A673 (cell line): ENCODE measurements at regions not wholly inside any gene's neighbourhood (a gene's known extent, or its start where the extent isn't known, plus 50 kb on each side); places are given as distances from the start of the nearest gene placed in this dataset.

Source experiments
- BruUV-seq: library from RNA; stranded (reverse); fragments of 400-500 nt; replicated peaks from 2 replicates; lab custom pipeline; 2021; lab: Mats Ljungman, UMichigan
- CTCF ChIA-PET: fragments of 300-600 bp; sonication (Branson Sonifier 250); formaldehyde crosslinking; loops from one replicate; lab custom pipeline; 2022; ENCODE audit warnings: antibody characterized with exemption; lab: Charles Lee
- POLR2A ChIA-PET: fragments of 300-600 bp; sonication (Branson Sonifier 250); formaldehyde crosslinking; loops from one replicate; lab custom pipeline; 2022; ENCODE audit warnings: antibody characterized with exemption; ENCODE audit not compliant: low non-redundant PET; lab: Charles Lee
- DNase-seq: peaks from one replicate; pipeline ENCODE4 v3.0.0-alpha.2; 2015; ENCODE audit warnings: low spot score
- H3K27ac ChIP-seq: fragments of 200-600 bp; sonication (generic); 2 replicates; pipeline ENCODE4 v1.5.1; 2016; ENCODE audit warnings: mixed run types, low read depth, mild to moderate bottlenecking, mixed read lengths, antibody characterized with exemption, low read length; ENCODE audit not compliant: poor library complexity, severe bottlenecking
- H3K27me3 ChIP-seq: fragments of 200-600 bp; sonication (generic); replicated peaks from 2 replicates; pipeline ENCODE4 v1.6.1; 2017; ENCODE audit warnings: mixed run types, low read depth, mild to moderate bottlenecking, mixed read lengths, antibody characterized with exemption, low read length; ENCODE audit not compliant: insufficient read depth, poor library complexity
- H3K36me3 ChIP-seq: fragments of 200-600 bp; sonication (generic); 2 replicates; pipeline ENCODE4 v1.6.1; 2016; ENCODE audit warnings: mixed run types, mild to moderate bottlenecking, mixed read lengths, antibody characterized with exemption, low read length; ENCODE audit not compliant: insufficient read depth, poor library complexity, severe bottlenecking
- H3K4me1 ChIP-seq: fragments of 200-600 bp; sonication (generic); 2 replicates; pipeline ENCODE4 v1.6.1; 2017; ENCODE audit warnings: mixed run types, mild to moderate bottlenecking, mixed read lengths, antibody characterized with exemption, low read length; ENCODE audit not compliant: insufficient read depth, poor library complexity, severe bottlenecking
- H3K4me3 ChIP-seq: fragments of 200-600 bp; sonication (generic); 2 replicates; pipeline ENCODE4 v1.5.1; 2016; ENCODE audit warnings: low read depth, mixed run types, mild to moderate bottlenecking, mixed read lengths, low read length; ENCODE audit not compliant: poor library complexity, severe bottlenecking
- H3K9me3 ChIP-seq: fragments of 200-600 bp; sonication (generic); 2 replicates; pipeline ENCODE4 v1.6.1; 2016; ENCODE audit warnings: mixed run types, low read depth, mild to moderate bottlenecking, mixed read lengths, antibody characterized with exemption, low read length; ENCODE audit not compliant: poor library complexity, severe bottlenecking
- CTCF ChIP-seq: fragments of 300-800, 200-600 bp; sonication (generic); conservative IDR thresholded peaks from 2 replicates; pipeline ENCODE4 v1.5.1; 2017; ENCODE audit warnings: low read depth, mild to moderate bottlenecking, antibody characterized with exemption, low read length, moderate library complexity, mixed read lengths
- EZH2 ChIP-seq: fragments of 200-600 bp; sonication (generic); IDR thresholded peaks from 2 replicates; pipeline ENCODE4 v1.6.1; 2017; ENCODE audit warnings: borderline replicate concordance, low read depth, mild to moderate bottlenecking, mixed read lengths, antibody characterized with exemption, low read length; ENCODE audit not compliant: poor library complexity, severe bottlenecking
- intact Hi-C: fragments of 100-400 bp; cut with micrococcal nuclease; formaldehyde crosslinking; loops from one replicate; pipeline ENCODE4 v1.10.0; 2022; ENCODE audit not compliant: unreplicated experiment

DNA sequence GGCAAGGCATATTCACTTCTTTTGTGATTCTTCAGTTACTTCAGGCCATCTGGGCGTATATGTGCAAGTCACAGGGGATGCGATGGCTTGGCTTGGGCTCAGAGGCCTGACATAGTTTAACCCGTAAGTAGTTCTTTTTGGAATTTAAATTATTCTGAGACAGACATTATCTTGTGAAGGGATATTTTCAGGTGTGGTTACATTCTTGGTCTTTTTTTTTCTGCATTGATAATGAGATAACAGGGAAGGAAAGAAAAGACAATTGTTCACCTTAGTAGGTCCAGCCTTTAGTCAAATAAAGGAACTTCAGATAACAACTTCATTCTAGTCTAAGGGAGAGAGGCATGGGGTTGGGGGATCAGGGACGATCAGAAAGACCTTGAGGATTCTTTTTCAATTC lies 74.8 kb downstream of the TEX13C start:
- H3K9me3 ChIP-seq, result no peaks in the 10 kb centered on the region
- no peak for DNase-seq
- H3K4me3 ChIP-seq, result no peak overlapping the region
- no peaks in the 10 kb centered on the region for H3K27me3 ChIP-seq
- intact Hi-C loops, result no loop called here
- ChIA-PET CTCF (no interaction called here), POLR2A (no interaction called here)
- H3K27ac ChIP-seq, result no peak overlapping the region
- no peaks in the 10 kb centered on the region for H3K36me3 ChIP-seq
- TF ChIP-seq EZH2 (no peak), CTCF (no peak)
- no TSS peak for BruUV-seq
- H3K4me1 ChIP-seq, result no peaks in the 10 kb centered on the region

DNA sequence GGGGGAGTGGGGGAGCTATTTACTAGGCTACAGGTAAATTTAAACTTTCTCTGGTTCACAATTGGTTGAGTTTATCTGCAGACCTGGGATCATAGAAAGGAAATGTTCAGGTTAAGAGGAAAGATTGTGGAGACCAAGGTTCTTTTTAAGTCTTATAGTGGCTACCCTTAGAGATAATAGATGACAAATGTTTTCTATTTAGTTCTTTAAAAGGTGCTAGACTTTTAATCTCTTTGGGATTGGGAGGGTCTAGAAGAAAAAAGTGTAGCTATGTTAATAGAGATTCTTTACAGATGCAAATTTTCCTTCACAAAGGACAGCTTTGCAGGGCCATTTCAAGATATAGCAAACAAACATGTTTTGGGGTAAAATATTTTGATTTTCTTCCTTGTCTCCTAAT lies 76.0 kb downstream of the TEX13C start:
- Histone ChIP-seq H3K4me3 (no peak overlapping the region), H3K27ac (no peak overlapping the region), H3K27me3 (no peaks in the 10 kb centered on the region), H3K4me1 (no peaks in the 10 kb centered on the region), H3K9me3 (no peaks in the 10 kb centered on the region), H3K36me3 (no peaks in the 10 kb centered on the region)
- TF ChIP-seq EZH2, result no peak
- TF ChIP-seq CTCF, result no peak
- DNase-seq, result no peak
- intact Hi-C loops, result no loop called here
- ChIA-PET POLR2A (no interaction called here), CTCF (no interaction called here)
- BruUV-seq, result no TSS peak

- Histone ChIP-seq H3K27ac (no peak overlapping the region), H3K4me3 (no peak overlapping the region), H3K4me1 (no peaks in the 10 kb centered on the region), H3K36me3 (no peaks in the 10 kb centered on the region), H3K27me3 (no peaks in the 10 kb centered on the region), H3K9me3 (no peaks in the 10 kb centered on the region)
- no peak for DNase-seq
- intact Hi-C loops, result no loop called here
- POLR2A ChIA-PET, result no interaction called here
- CTCF ChIA-PET, result no interaction called here
- TF ChIP-seq EZH2 (no peak), CTCF (no peak)
- no TSS peak for BruUV-seq
Observed at GRCh38 chrX:125398959-125399440, 79.3 kb downstream of the TEX13C start.
